Natural killer cell (primary cell): ENCODE measurements at regions not wholly inside any gene's neighbourhood (a gene's known extent, or its start where the extent isn't known, plus 50 kb on each side); places are given as distances from the start of the nearest gene placed in this dataset.

ENCODE experiments used
- ATAC-seq, 3 donors: fragments of 150-1000 bp in 2 of 3; fragments of 200-7000 bp in 1 of 3; cut with Tn5 transposase; 1 replicate in 1 of 3; 2 replicates in 2 of 3; pipeline ENCODE4 v1.10.0; 2021; ENCODE audit warnings: mild to moderate bottlenecking in 2 of 3, moderate library complexity in 2 of 3
- DNase-seq, 2 donors: peaks; one replicate each; pipeline versions ENCODE4 v3.0.0 to v3.0.0-alpha.2; 2013 to 2021; ENCODE audit warnings: mixed read lengths in 1 of 2
- H3K27ac ChIP-seq: one replicate; pipeline ENCODE4 v1.5.1; 2013; ENCODE audit warnings: mild to moderate bottlenecking, low read length
- H3K27me3 ChIP-seq: one replicate; pipeline ENCODE4 v1.6.1; 2013; ENCODE audit warnings: low read length; ENCODE audit not compliant: control insufficient read depth, insufficient read depth
- H3K36me3 ChIP-seq: one replicate; pipeline ENCODE4 v1.6.1; 2013; ENCODE audit warnings: low read length; ENCODE audit not compliant: control insufficient read depth, insufficient read depth
- H3K4me1 ChIP-seq: one replicate; pipeline ENCODE4 v1.6.1; 2013; ENCODE audit warnings: low read length; ENCODE audit not compliant: control insufficient read depth, insufficient read depth
- H3K4me3 ChIP-seq: one replicate; pipeline ENCODE4 v1.5.1; 2013; ENCODE audit warnings: low read length
- H3K9me3 ChIP-seq: one replicate; pipeline ENCODE4 v1.6.1; 2013; ENCODE audit warnings: low read length; ENCODE audit not compliant: control insufficient read depth, insufficient read depth
- H3K27ac Mint-ChIP-seq, 2 donors: one replicate each; pipeline ENCODE4 v1.8.0; 2022; ENCODE audit warnings: mild to moderate bottlenecking in 2 of 2, mixed read lengths in 2 of 2, moderate library complexity in 1 of 2
- H3K27me3 Mint-ChIP-seq, 2 donors: one replicate each; pipeline ENCODE4 v1.8.0; 2022; ENCODE audit warnings: low read depth in 2 of 2, mixed read lengths in 2 of 2
- H3K36me3 Mint-ChIP-seq: one replicate; pipeline ENCODE4 v1.8.0; 2022; ENCODE audit warnings: mixed read lengths
- H3K4me1 Mint-ChIP-seq, 2 donors: one replicate each; pipeline ENCODE4 v1.8.0; 2022; ENCODE audit warnings: mixed read lengths in 2 of 2
- H3K4me3 Mint-ChIP-seq: one replicate; pipeline ENCODE4 v1.8.0; 2022; ENCODE audit warnings: mild to moderate bottlenecking, moderate library complexity, mixed read lengths
- H3K9me3 Mint-ChIP-seq, 2 donors: one replicate each; pipeline ENCODE4 v1.8.0; 2022; ENCODE audit warnings: mixed read lengths in 2 of 2
- CTCF ChIP-seq: fragments of 200-600 bp; IDR thresholded peaks from one replicate; pipeline ENCODE4 v1.8.0; 2022; ENCODE audit warnings: antibody characterized with exemption
- WGBS: methylation state at CpG from one replicate; pipeline ENCODE4 v1.1.7; 2013; ENCODE audit warnings: missing lambda C conversion rate; ENCODE audit not compliant: insufficient coverage; 5-methylcytosine and 5-hydroxymethylcytosine counted together
- intact Hi-C: fragments of 100-400 bp; cut with micrococcal nuclease; formaldehyde crosslinking; loops from one replicate; pipeline ENCODE4 v1.14.2; 2022

DNA sequence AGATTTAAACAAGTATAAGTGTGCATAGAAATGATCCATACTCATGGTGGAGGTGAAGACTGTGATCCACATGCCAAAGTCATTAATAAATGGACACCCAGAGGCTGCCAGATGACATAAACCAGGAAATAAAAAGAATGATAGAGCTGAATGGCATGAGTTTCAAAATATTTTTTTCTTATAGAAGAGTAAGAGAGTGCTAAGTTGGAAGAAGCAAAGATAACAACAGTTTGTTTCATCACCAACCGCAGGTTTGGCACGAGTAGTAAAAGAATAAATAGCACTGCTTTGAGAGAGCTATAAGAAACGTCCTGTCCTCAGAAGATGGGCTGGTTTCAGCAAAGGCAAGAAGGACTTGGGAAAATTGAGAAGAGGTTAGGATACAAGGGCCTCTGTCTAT is 246.9 kb downstream of the UBE3D start:
- Histone ChIP-seq H3K4me1 (no peaks in the 10 kb centered on the region), H3K9me3 (no peaks in the 10 kb centered on the region), H3K4me3 (no peak overlapping the region), H3K27me3 (no peaks in the 10 kb centered on the region), H3K27ac (no peak overlapping the region), H3K36me3 (no peaks in the 10 kb centered on the region)
- peaks cover 3 to 8% of the 10 kb centered on the region in 2 donors for H3K9me3 Mint-ChIP-seq
- no peak overlapping the region for H3K4me3 Mint-ChIP-seq
- no peak for DNase-seq
- no peak for ATAC-seq
- no peak for TF ChIP-seq CTCF
- WGBS: 67% methylated on average over 3 of the region's 3 CpGs
- H3K36me3 Mint-ChIP-seq: no peaks in the 10 kb centered on the region
- no peaks in the 10 kb centered on the region for H3K4me1 Mint-ChIP-seq
- H3K27me3 Mint-ChIP-seq: no peaks in the 10 kb centered on the region
- intact Hi-C loops: no loop called here
- H3K27ac Mint-ChIP-seq: no peak overlapping the region

DNA sequence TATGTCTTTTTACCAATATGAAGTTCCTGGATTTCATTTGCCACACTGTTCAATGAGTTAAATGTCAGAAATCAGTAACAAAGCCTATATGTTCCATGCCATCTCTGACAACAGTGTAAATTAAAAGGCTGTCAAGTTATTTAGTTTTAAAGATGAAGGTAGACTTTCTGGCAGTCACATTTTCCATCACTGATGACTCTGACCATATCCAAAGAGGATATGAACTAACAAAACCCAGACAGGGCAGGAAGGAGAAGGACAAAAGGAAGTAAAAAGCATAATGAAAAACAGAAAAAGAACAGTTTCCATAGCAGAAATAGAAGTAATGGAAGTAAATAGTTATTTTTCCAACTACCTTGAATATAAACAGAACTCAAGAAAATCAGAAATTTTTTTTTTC is 242.3 kb downstream of the UBE3D start:
- no peaks in the 10 kb centered on the region for H3K27me3 ChIP-seq
- H3K4me1 Mint-ChIP-seq: no peaks in the 10 kb centered on the region
- no peaks in the 10 kb centered on the region for H3K9me3 ChIP-seq

DNA sequence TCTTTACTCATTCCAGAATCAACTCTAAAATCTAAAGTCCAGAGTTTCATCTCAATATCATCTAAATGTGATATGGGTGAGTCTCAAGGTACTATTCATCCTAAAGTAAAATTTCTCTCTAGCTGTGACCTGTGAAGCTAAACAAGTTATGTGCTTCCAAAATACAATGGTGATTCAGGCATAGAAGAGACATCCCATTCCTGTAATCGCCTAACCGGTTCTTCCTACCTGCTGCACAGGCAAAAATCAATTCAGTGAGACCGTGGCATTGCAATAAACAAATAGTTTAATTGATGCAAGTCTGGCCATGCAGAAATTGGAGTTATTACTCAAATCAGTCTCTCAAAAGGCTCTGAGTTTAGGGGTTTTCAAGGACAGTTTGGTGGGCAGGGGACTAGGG is 232.8 kb downstream of the UBE3D start:
- Histone ChIP-seq H3K4me1 (no peaks in the 10 kb centered on the region), H3K9me3 (no peaks in the 10 kb centered on the region), H3K27me3 (no peaks in the 10 kb centered on the region), H3K4me3 (no peak overlapping the region), H3K36me3 (no peaks in the 10 kb centered on the region), H3K27ac (no peak overlapping the region)
- ATAC-seq (no peak), DNase-seq (no peak)
- no peak for TF ChIP-seq CTCF
- intact Hi-C loops: no loop called here
- no peak overlapping the region for H3K4me3 Mint-ChIP-seq
- no peak overlapping the region for H3K27ac Mint-ChIP-seq
- no peaks in the 10 kb centered on the region for H3K4me1 Mint-ChIP-seq
- no peaks in the 10 kb centered on the region for H3K27me3 Mint-ChIP-seq
- WGBS: 93% methylated on average over 3 of the region's 3 CpGs
- peaks cover 4 to 9% of the 10 kb centered on the region in 2 donors for H3K9me3 Mint-ChIP-seq
- H3K36me3 Mint-ChIP-seq: peaks cover 6% of the 10 kb centered on the region

More for the DNA sequence above, 242.3 kb downstream of the UBE3D start:
- no peaks in the 10 kb centered on the region for H3K4me1 ChIP-seq
- no peak overlapping the region for H3K4me3 Mint-ChIP-seq
- no peaks in the 10 kb centered on the region for H3K27me3 Mint-ChIP-seq
- no peak overlapping the region for H3K27ac Mint-ChIP-seq
- H3K36me3 ChIP-seq: no peaks in the 10 kb centered on the region
- intact Hi-C loops: no loop called here
- no peak for DNase-seq
- H3K9me3 Mint-ChIP-seq: peaks cover 2 to 5% of the 10 kb centered on the region in 2 donors
- H3K36me3 Mint-ChIP-seq: no peaks in the 10 kb centered on the region
- no peak for TF ChIP-seq CTCF
- no peak overlapping the region for H3K4me3 ChIP-seq
- ATAC-seq: no peak
- no peak overlapping the region for H3K27ac ChIP-seq

- H3K36me3 Mint-ChIP-seq: peaks cover 6% of the 10 kb centered on the region
- peaks cover 4 to 9% of the 10 kb centered on the region in 2 donors for H3K9me3 Mint-ChIP-seq
- no peaks in the 10 kb centered on the region for H3K4me1 Mint-ChIP-seq
- H3K9me3 ChIP-seq: no peaks in the 10 kb centered on the region
- DNase-seq (no peak), ATAC-seq (no peak)
- WGBS: 76% methylated on average over 2 of the region's 2 CpGs
- no peak overlapping the region for H3K4me3 Mint-ChIP-seq
- H3K4me1 ChIP-seq: no peaks in the 10 kb centered on the region
- no peak overlapping the region for H3K4me3 ChIP-seq
- H3K36me3 ChIP-seq: no peaks in the 10 kb centered on the region
- no peak overlapping the region for H3K27ac ChIP-seq
- H3K27me3 Mint-ChIP-seq: no peaks in the 10 kb centered on the region
- H3K27ac Mint-ChIP-seq: no peak overlapping the region
- intact Hi-C loops: no loop called here
- no peaks in the 10 kb centered on the region for H3K27me3 ChIP-seq
- TF ChIP-seq CTCF: no peak
These were observed 232.2 kb downstream of the UBE3D start for GRCh38 chr6:82833481-82833880.
